Activated CD8-positive, alpha-beta memory T cell treated with anti-CD3 and anti-CD28 coated beads for 4 hours (primary cell): ENCODE measurements at regions not wholly inside any gene's neighbourhood (a gene's known extent, or its start where the extent isn't known, plus 50 kb on each side); places are given as distances from the start of the nearest gene placed in this dataset.

ENCODE experiments used
- DNase-seq, 2 donors: peaks; one replicate each; pipeline ENCODE4 v3.0.0-alpha.2; 2020; ENCODE audit warnings: low read depth in 2 of 2

DNA sequence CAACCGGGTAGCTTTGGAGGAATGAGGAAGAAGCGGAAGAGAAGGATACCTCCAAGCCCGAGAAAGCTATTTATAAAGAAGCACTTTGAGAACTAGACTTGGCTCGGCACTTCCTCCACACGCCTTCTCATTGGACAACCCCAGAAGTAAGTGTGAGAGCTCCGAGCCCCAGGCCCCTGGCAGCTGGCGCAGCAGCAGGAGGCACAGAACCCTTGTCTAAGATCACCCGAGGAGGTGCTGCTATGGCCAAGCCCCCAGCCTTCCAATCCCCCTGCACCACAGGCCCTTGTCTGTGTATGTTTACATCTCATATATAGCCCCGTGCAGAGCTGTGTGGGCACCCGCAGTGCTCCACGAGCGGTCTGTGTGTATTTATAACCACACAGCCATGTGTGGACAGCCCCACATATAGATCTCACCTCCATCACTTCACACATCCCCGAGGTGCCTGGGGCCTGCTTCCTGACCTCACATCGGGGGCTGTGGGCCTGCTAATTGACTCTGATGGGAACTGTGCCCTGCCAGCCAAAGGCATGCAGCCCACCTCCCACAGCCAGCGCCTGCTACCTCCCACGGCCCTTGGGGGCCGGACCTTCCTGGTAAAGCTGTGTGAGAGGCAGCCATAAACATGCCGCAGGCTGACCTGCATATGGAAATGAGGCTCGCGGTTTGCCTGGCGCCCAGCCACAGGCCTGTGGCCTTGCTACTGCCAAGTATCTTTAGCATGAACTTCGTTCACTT lies 96.1 kb downstream of the C17orf67 start:
- peak; percentile 1 to 3 for DNase-seq

GRCh38 chr17:56739376-56739775 lies 94.3 kb downstream of the C17orf67 start:
- DNase-seq: no peak

GRCh38 chr17:56739776-56740175 lies 93.9 kb downstream of the C17orf67 start:
- no peak for DNase-seq

DNA sequence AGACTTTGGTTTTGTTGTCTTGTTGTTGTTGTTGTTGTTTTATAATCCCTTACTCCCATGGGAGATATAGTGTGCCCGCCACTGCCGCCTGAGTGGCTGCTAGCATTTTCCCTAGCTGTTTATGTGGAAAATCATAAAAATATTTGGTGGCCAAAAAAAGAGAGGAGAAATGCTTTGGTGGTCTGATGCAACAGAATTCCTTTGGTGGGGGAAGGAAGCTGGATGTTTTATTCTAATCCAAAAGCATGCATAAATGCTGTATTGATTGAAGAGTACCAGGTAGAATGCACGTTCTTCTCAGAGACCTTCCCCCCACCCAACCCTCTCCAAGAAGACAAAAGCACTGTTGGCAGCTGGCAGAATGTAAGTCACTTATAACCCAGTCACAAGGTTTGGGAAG lies 93.2 kb downstream of the C17orf67 start:
- no peak for DNase-seq
